Caki2 (cell line): ENCODE measurements at regions not wholly inside any gene's neighbourhood (a gene's known extent, or its start where the extent isn't known, plus 50 kb on each side); places are given as distances from the start of the nearest gene placed in this dataset.

Experiments
- DNase-seq: peaks from one replicate; pipeline ENCODE4 v3.0.0-alpha.2; 2015; ENCODE audit warnings: low read depth
- in situ Hi-C: cut with HindIII; loops from 2 replicates; pipeline ENCODE4 v1.10.0; 2016; ENCODE audit warnings: low sequenced_read_pairs, low pct_unique_long_range_greater_than_20kb, mixed read lengths

- DNase-seq, result no peak
- in situ Hi-C loops, result no loop called here
Observed at GRCh38 chr2:34373586-34374233, 774.6 kb upstream of the FAM98A start.

- in situ Hi-C loops, result no loop called here
- DNase-seq, result no peak
Observed at GRCh38 chr2:34372967-34373366, 773.9 kb upstream of the FAM98A start.

DNA sequence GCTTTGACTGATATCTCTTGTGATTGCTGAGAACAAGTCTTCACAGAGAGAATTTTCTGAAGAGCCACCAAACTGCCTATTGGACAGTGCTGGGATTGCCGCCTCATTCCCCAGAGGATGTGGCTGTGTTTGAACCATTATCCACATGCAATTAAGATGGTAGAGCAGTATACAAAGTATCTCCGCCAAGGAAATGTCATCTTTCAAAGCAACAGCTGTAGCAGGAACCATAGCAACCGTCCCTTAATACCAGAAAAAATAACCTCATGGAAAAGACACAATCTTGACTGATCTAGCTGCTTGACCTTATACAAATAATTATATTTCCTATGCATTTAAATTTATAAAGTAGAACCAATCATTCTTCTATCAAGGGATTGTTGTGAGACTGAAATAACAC, 772.6 kb upstream of the FAM98A start:
- in situ Hi-C loops, result no loop called here
- no peak for DNase-seq

DNA sequence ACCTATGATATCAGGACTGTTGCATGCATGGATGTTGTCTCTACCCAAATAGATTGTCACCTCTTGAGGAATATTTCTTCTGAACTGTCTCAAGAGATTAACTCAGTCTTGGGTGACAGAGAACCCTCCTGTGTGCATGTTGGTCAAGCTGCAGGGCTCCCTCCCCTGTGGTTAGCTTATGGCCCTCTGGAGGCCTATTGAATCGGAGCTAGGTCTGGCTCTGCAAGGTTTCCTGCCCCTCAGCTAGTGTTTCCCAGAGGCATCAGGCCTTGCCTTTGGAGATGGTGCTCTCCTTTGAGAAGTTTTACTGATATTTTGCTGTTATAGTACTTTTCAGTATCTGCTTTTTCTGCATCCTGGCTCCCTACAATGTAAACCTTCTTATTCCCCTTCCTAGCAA, 769.2 kb upstream of the FAM98A start:
- DNase-seq, result no peak
- in situ Hi-C loops, result no loop called here

GRCh38 chr2:34365932-34366331, 766.8 kb upstream of the FAM98A start:
- DNase-seq, result no peak
- in situ Hi-C loops, result no loop called here

- no peak for DNase-seq
- in situ Hi-C loops, result no loop called here
Observed at GRCh38 chr2:34365512-34365911, 766.4 kb upstream of the FAM98A start.

DNA sequence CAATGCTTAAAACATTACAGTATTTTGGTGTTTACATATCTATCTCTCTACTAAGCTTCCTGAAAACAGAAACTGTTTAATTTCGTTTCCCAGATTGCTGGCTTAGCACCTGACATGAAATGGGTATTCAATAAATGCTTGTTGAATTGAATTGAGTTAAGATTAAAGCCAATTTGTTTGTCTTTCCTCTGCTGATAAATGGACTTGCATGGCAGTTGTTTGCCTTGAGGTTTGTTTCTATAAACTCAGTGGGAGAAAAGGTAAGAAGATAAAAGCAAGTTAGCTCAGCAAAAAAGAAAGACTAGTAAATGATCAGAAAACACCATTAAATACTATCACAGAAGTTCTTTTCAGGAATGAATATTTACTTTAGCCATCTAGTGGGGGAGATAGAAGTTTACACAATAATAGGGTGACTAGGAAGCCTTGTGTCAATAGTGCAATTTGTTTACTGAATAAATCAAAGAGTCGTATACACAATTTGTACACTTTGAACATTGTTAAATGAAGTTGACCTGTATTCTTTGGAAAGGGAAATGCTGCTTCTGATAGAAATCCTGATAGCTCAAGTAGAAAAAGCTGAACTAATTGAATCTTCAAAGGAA, 754.5 kb upstream of the FAM98A start:
- DNase-seq, result no peak

GRCh38 chr2:34349527-34349926, 750.4 kb upstream of the FAM98A start:
- no peak for DNase-seq
- in situ Hi-C loops, result no loop called here

More for the DNA sequence above, 754.5 kb upstream of the FAM98A start:
- in situ Hi-C loops, result no loop called here

GRCh38 chr2:34345030-34345429, 745.9 kb upstream of the FAM98A start:
- in situ Hi-C loops, result no loop called here
- no peak for DNase-seq

DNA sequence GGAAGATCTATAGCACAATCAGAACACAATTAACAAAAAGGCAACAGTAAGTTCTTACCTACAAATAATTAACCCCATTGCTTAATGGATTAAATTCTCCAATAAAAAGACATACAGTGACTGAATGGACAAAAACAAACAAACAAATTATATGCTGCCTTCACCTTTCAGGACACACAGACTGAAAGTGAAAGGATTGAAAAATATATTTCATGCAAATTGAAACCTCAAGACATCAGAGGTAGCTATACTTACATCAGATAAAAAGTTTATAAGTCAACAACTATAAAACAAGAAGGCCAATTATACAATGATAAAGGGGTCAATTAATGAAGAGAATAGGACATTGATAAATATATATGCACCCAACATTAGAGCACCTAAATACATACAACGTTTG, 741.2 kb upstream of the FAM98A start:
- in situ Hi-C loops, result no loop called here
- DNase-seq, result no peak

DNA sequence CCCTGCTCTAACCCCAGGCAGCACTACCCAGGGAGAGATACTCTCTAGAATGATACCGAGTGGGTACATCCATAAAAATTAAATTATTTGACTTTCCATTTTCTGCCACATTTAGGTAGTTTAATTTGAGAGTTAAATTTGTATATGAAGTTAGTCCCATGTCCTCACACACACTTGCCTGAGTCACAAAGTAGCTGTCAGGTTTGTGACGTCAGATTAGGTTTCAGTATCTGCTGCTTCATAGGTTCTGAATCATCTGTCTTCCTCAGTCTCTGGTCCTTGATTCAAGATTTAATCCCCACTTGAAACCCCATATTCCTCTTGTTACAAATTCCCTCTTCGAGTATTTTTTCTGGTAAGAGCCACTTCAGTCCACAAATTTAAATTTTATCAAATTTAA, 738.6 kb upstream of the FAM98A start:
- in situ Hi-C loops, result no loop called here
- no peak for DNase-seq

GRCh38 chr2:34332813-34333212, 733.7 kb upstream of the FAM98A start:
- no peak for DNase-seq
- in situ Hi-C loops, result no loop called here

DNA sequence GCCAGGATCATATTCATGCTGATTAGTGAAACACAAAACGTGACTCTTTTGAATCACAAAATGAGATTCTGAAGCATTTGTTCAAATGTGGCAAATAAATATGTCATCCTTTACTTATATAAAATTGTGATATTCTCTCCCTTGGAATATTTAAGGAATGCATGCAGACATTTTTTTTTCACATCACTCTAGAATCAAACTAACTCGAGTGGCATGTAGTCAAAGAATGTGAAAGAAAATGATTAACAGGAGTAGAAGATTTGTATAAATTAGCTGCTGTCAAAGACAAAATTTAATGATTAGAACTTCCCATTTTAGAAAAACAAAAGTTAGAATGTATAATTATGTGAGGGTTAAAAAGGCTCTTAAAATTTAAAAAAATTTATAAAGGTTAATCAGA, 721.0 kb upstream of the FAM98A start:
- in situ Hi-C loops, result no loop called here

GRCh38 chr2:34317797-34318196, 718.7 kb upstream of the FAM98A start:
- DNase-seq, result no peak
- in situ Hi-C loops, result no loop called here

More for the DNA sequence above, 721.0 kb upstream of the FAM98A start:
- no peak for DNase-seq

GRCh38 chr2:34316788-34317187, 717.7 kb upstream of the FAM98A start:
- in situ Hi-C loops, result no loop called here

GRCh38 chr2:34311816-34312215, 712.7 kb upstream of the FAM98A start:
- in situ Hi-C loops, result no loop called here
- no peak for DNase-seq

More at GRCh38 chr2:34316788-34317187, 717.7 kb upstream of the FAM98A start:
- DNase-seq, result no peak

- in situ Hi-C loops, result no loop called here
- no peak for DNase-seq
Observed at GRCh38 chr2:34308140-34308539, 709.0 kb upstream of the FAM98A start.

DNA sequence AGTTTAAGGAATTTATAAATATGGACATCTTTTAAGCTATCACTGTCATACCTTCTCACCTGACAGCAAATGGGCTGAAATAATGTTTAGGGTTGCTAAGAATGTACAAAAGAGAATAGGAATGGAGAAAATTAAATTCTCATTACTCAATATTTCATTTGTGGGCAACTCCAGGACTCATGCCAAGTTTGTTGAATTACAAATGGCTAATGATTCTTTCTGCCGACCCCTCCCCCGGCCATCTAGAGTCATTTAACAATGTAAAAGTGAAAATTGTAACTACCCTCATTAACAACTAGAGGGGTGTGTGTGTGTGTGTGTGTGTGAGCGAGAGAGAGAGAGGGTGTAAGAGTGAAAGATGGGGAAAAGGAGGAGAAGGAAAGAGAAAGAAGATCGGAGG, 708.5 kb upstream of the FAM98A start:
- peak; percentile 5 for DNase-seq
- in situ Hi-C loops, result no loop called here

DNA sequence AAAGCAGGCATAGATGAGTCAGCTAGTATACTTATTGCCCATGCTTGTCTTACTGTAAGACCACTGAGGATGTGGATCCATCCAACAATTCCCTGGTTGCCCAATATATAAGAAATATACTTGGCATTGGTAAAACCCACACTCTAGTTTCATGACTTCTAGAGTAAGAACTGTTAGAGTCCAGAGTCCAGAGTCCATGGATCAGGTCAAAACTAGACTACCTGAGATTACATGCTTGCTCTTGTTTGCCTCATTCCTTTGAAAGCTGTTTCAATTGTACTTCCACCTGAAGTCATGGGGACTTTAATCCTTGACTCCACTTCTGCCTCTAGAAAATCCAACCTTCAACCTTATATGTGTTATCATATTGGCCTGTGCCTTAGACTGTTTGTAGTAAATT, 707.6 kb upstream of the FAM98A start:
- in situ Hi-C loops, result no loop called here
- DNase-seq, result no peak

GRCh38 chr2:34305587-34305986, 706.5 kb upstream of the FAM98A start:
- no peak for DNase-seq
- in situ Hi-C loops, result no loop called here
